GM12872 (cell line): ENCODE measurements at regions not wholly inside any gene's neighbourhood (a gene's known extent, or its start where the extent isn't known, plus 50 kb on each side); places are given as distances from the start of the nearest gene placed in this dataset.

Source experiments
- CTCF ChIP-seq: IDR thresholded peaks from 3 replicates; pipeline ENCODE4 v1.5.1; 2011; ENCODE audit warnings: low read depth, mild to moderate bottlenecking, low read length, moderate library complexity; ENCODE audit not compliant: insufficient read depth

GRCh38 chr12:13666806-13667205 lies 314.6 kb downstream of the GRIN2B start:
- TF ChIP-seq CTCF, result no peak

- TF ChIP-seq CTCF, result peak; percentile 88
Measured at GRCh38 chr12:13661005-13661887, 320.2 kb downstream of the GRIN2B start.

DNA sequence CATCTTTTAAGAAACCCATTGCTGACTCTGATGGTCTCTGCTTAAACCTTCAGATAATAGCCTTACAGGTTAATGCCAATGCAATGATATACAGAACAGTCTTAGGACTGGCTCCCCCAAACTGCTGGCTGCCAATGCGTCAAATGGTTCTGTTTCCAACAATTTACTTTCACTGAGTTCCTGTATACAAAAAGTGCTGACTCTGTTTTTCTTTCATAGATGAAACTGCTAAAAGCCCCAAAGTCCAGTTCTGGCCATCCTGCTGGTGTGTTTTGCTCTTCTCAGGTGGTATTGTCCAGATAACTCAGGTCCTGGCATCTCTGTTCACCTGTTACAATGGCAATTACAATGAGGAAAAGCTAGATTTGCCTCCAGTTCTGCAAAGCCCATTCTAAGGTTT lies 326.9 kb downstream of the GRIN2B start:
- no peak for TF ChIP-seq CTCF

DNA sequence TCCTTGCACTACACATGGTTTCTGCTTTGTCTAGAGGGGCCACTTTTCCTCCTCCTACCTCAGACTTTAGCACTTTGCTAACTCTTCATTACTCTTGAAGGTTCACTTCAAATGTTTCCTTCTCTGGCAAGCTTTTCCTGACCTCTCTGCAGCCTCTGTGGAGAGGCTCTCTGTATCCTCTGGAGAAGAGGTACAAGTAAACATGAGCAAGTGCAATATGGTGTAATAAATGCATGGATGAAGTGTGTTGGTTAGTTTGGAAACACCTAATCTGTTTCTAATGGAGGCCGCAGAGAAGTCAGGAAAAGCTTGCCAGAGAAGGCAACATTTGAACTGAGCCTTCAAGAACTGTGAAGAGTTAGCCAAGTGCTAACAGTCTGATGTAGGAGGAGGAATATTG lies 329.3 kb downstream of the GRIN2B start:
- no peak for TF ChIP-seq CTCF

DNA sequence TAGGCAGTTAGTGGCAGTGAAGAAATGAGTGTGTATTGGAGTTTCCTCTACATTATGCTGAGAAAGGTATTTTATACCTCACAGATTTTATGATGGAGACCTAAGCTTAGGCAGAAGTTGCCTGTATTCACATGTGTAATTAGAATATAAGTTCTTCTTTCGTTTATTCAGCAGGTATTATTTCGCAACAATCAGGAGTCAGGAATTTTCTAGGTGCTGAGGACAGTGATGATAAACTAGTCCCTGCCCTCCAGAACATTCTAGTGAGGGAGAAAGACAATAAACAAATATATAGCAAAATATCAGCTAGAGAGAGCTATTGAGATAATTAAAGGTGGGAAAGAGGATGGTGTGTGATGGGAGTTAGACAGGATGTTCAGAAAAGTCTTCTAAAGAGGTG lies 345.7 kb downstream of the GRIN2B start:
- TF ChIP-seq CTCF, result no peak

DNA sequence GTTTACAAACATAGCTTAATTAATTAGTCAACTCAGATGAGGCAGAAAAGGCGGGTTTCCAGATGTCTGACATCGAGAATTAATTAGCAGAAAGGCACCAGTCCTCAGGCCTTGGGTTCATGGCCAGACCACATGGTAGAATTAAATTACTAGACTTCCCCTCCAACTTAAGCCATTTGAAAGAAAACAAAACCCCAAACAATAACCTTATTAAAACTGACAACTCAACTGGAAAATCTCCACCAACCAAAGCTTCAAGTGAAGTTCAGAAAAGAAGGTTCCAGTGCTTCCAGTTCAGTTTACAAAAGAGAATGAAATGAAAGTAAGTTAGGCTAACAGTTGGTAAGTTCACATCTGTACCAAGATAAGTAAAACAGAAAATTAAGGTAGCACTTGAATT lies 349.5 kb downstream of the GRIN2B start:
- TF ChIP-seq CTCF, result no peak

DNA sequence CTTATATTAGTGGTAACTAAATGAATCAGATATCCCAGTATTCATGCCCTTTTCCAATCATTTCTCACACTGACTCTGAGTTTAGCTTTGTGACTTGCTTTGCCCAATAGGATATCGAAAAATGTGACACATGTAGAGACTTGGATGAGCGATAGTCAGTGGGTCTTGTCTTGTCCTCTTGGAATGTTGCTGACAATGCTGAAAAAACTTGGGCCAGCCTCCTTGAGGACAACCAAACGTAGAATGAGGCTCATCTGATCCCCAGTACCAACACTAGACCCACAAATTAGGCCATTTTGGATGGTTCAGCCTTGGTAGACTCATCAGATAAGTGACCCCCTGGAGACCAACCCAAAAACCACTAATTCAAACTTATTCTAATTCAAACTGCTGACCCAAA lies 351.0 kb downstream of the GRIN2B start:
- no peak for TF ChIP-seq CTCF
